ENCODE measurements at regions not wholly inside any gene's neighbourhood (a gene's known extent, or its start where the extent isn't known, plus 50 kb on each side); places are given as distances from the start of the nearest gene placed in this dataset.

DNA sequence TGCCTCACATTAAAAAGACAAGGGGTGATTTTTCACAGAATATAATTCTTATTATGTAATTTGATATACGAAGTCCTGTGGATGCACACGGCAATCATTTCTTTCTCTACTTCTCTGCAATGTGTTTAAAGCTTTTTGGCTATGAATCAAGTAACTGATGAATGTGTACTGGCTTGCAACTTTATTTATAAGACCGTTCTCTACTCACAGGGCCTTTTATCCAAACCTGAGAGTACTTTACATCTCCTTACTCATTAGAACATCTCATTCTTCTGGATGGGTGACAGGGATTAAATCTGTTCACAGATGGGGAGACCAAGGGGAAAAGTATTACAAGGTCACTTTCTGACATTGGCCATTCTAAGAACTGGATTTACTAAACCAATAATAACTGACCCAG, 215.8 kb upstream of the DIO2 start:
- TF ChIP-seq, protein P1, sequence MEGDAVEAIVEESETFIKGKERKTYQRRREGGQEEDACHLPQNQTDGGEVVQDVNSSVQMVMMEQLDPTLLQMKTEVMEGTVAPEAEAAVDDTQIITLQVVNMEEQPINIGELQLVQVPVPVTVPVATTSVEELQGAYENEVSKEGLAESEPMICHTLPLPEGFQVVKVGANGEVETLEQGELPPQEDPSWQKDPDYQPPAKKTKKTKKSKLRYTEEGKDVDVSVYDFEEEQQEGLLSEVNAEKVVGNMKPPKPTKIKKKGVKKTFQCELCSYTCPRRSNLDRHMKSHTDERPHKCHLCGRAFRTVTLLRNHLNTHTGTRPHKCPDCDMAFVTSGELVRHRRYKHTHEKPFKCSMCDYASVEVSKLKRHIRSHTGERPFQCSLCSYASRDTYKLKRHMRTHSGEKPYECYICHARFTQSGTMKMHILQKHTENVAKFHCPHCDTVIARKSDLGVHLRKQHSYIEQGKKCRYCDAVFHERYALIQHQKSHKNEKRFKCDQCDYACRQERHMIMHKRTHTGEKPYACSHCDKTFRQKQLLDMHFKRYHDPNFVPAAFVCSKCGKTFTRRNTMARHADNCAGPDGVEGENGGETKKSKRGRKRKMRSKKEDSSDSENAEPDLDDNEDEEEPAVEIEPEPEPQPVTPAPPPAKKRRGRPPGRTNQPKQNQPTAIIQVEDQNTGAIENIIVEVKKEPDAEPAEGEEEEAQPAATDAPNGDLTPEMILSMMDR (IDR thresholded peaks at IDR 0.05; ENCODE audit: low read length): no peak
- no peak for TF ChIP-seq EZH2phosphoT487 (IDR thresholded peaks at IDR 0.05; ENCODE audit: low read length)
- no peak for TF ChIP-seq EZH2 (optimal IDR thresholded peaks at IDR 0.05; ENCODE audit: low read depth, low read length)
